HG03135 (cell line): ENCODE measurements at regions not wholly inside any gene's neighbourhood (a gene's known extent, or its start where the extent isn't known, plus 50 kb on each side); places are given as distances from the start of the nearest gene placed in this dataset.
"Not testable (repeated sequence)": the region's sequence is repeated elsewhere in the genome, so short reads cannot be mapped to it uniquely, and the experiment has no call there.

Experiments used
- ATAC-seq: cut with Tn5 transposase; IDR thresholded peaks from one replicate; pipeline ENCODE4 v1.9.1; 2021; ENCODE audit warnings: mild to moderate bottlenecking, moderate library complexity; ENCODE audit not compliant: unreplicated experiment

DNA sequence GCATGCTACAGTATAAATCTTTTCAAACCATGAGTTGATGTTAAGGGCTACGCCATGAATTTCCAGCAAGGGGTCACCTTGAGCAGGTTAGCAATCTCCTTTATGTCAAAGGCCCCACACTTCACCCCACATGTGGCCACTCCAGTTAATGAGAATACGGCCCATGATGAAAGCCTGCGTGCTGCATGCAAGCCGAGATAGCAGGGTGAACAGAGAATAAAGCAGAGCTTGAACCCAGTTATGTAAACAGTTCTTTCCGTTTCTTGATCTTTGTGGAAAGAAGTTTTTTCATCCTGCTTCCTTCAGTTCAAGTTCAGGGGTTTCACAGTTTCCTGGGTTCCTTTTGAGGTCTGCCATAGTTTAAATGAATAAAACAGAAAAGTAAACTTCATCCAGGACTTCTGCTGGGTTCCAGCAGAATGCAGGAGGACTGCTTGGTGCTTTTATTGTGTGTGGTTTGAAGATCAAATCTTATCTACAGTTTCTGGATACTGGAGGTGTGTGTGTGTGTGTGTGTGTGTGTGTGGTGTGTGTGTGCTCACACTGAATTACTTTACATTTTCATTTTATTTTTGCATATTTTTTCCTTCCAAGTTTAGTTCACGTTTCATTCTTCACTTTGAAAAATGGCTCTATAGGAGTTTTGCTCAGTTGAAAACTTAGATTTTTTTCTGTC lies 87.1 kb downstream of the HMHB1 start:
- no peak for ATAC-seq

DNA sequence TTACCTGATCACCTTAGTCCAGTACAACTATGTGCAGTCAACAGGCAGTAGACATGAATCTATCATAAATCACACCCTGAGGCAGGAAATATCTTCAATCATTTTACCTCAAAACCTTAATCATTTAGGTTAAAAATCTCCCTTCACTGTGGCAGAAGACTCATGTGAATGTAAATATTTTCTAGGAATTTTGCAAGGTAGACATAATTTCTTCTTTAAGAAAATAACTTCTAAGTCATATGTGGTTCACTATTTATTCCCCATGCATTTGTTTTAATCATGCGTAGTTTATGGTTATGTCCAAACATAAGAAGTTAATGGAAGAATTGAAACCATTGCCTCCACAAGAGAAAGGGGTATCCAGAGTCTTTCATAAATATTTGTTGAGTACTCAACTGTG lies 97.0 kb downstream of the HMHB1 start:
- no peak for ATAC-seq

DNA sequence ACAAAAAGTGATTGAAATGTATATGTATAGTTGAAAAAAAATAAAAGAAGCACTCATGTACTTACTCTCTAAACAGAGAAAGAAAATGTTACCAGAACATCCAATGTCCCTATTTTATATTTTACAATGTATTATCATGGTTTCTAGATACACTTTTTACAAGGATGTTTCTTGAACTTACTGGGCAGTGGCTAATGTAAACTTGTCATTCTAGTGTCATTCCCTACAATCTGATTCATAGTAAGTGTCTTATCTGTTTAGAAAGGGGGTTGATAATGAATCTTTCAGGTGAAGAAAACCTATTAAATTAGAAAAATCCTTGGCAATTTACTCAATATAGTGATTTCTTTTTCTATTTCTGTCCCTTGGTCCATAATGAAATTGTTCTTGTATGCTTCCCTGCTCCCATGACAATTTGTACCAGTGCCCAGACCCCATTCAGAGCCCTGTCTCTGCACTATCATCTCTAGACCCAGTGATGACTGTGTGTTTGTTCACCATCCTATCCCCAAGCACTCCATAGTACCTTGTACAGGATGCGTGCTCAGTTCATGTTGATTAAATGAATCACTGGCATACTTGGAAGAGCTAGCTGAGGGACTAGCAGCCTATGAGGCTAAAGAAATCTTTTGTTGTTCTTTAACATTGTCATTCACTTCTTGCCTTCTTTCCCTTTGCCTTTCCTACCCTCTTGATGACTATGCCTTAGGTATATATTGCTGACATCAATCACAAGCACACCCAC lies 101.2 kb downstream of the HMHB1 start:
- no peak for ATAC-seq

DNA sequence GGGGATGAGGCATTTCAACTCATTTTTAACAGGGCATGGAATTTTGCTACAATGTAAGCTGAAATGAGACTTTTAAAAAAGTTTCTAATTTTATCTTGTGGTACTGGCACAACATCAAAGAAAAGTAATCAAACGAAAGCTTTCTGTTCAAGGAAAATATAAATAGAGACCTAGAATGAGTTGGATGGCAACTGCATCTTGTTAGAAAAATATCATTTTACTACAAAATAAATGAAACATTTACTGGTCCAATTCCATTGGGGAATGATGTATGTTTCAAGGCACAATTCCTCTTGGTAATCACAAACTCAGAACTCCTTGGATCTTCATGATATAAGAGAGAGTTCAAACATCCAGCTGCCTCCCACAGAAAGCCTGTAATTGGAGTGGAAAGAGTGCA lies 102.8 kb downstream of the HMHB1 start:
- ATAC-seq = no peak

DNA sequence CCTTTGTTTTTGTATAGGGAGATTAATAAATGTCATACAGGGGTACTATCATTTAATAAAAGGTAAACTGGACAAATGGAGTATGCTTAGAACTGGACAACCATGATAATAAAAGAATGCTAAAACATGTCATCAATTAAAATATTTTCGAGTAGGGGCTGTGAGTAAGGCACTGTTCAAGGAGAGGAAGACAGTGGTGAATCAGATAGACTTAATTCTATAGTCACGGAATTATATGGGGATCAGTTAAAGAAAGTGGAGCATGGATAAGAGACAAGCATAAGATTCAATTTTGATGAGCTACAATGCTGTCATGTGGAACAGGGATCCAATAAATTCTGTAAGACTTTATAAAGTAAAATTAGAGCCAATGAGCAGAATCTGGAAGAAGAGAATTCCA lies 104.5 kb downstream of the HMHB1 start:
- ATAC-seq = no peak

DNA sequence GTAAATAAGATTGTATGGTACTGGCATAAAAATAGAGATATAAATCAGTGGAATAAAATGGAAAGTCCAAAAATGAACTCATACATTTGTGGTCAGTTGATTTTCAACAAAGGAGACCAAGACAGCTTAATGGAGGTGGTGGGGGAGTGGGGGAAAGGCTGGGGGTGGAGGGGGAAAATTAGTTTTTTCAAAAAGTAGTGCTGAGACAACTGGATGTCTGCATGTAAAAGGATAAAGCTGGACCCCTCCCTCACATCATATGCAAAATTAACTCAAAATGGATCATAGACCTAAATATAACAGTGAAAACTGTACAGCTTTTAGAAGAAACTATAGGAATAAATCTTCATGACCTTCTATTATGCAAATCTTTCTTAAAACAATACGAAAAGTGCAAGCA lies 107.0 kb downstream of the HMHB1 start:
- no peak for ATAC-seq

DNA sequence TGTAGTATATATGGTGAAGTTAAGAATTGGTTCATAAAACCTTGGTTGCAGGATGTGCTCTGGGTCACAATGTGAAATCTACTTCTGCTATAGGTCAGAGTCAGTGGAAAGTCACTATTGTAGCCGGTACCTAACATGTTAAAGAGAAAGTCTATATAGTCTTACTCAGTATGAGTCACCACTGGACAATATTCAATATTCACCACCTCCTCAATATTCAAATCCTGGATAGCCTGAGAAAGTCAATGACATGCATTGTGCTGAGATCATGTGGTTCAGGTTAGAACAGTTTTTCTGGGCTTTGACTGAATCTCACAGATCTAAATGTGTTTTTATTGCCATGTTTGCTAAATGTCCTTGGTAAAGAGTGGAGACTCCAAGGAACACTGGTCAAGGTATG lies 108.8 kb downstream of the HMHB1 start:
- ATAC-seq = no peak

DNA sequence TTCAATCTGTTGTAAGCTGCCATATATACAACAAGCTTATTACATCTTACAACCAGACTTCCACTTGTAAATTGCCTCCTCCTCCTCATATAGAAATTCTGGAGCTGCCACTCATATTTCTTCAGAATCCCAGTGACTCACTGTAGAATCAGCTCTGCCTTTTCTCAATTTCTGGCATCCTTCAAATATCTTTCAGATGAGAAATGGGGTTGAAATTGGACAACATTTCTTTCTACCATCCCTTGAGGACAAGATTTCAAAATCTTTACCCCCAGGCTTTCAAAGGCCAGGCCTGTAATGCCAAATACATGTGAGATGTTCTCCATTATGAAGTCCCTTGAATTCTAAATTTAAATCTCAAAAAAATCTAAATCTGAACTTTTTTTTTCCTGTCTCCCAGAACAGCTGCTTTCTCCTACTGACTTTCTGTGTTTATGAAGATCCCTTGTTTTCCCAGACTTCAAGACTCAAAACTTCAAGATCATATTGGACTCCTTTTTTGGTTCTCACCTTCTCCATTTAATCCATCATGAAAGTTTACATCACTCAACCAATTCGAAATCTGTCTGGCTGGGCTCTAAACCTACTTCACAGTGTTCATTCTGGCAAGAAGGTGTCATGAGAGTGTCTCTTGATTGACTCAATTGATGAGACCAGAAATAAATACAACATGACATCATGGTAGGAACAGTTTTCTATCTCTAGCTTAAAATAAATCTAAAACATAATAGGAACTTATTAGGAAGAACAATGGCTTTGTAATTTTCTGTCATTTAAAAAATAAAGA lies 109.8 kb downstream of the HMHB1 start:
- no peak for ATAC-seq

DNA sequence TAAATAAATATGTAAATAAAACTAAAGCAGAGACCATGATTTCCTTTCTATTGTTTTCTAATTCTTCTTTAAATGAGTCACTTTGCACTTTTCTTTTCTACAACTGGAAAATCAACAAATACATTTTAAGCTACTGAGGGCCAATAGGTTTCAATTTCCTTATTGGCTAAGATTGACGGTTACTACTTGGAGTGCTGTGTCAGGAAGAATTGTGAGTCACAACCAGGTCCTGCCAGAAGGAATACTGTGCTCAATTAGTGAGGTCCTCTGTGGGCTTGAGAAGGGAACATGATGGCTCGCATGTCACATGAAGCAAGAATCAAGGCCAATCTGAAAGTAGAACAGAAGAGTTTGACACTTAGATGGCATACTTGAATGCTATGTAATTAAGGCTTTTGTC lies 110.8 kb downstream of the HMHB1 start:
- ATAC-seq = no peak

DNA sequence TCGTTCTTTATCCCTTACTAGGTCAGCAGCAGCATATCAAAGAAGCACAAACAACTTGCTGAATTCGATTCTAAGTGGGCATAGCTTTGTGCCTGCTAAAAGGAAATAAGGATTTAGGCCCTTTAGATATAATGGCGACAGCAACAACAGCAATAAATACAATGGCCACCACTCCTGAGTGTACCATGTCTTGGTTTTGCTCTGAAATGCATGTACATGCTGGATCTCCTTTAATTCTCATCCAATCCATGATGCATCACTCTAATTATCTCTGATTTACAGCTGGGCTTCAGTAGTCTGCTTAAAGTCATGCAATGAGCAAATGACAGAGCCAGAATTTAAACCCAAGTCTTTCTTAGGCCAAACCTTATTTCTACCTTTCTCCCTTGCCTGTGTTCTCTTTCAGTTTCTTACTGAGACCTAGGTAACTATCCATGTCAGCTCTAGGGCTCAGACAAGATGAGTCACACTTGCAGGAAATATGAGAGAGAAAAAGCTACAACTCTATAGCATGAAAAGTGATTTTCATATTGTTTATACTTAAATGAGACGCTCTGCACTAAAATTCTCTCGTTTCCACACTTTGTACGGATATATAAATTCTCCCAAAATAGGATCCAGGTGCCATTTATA lies 111.8 kb downstream of the HMHB1 start:
- no peak for ATAC-seq

DNA sequence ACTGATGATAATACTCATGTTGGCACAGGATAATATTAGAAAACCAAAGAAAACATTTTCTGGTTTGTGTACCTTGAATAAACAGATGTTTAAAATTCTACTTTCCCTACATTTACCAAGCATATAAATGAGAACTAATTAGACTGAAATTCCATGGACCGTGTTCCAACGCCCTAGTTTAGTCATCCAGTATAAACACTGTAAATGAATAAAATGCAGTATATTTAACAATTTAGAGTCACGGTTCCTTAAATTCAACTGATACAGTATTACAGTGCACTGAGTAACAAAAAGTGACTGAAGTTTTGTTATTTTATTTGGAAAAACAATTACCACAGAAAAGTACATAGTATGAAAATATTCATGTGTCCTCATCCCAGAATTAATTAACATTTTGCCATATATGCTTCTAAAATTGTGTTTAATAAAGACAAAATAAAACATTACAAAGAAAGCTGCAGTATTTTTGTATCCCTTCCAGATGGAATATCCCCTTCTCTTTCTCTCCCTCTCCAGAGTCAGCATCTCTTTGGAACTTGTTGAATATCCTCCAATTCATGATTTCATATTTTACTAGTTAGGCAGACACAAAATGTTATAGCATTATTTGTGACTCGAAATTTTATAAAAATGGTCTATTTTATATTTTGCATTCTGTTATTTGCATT lies 112.5 kb downstream of the HMHB1 start:
- ATAC-seq = no peak

DNA sequence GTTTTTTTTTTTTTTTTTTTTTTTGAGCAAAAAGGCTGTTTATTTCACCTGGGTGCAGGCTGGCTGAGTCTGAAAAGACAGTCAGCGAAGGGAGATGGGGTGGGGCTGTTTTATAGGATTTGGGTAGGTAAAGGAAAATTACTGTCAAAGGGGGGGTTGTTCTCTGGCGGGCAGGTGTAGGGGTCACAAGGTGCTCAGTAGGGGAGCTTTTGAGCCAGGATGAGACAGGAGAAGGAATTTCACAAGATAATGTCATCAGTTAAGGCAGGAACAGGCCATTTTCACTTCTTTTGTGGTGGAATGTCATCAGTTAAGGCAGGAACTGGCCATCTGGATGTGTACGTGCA lies 113.0 kb downstream of the HMHB1 start:
- ATAC-seq = not testable (repeated sequence)

DNA sequence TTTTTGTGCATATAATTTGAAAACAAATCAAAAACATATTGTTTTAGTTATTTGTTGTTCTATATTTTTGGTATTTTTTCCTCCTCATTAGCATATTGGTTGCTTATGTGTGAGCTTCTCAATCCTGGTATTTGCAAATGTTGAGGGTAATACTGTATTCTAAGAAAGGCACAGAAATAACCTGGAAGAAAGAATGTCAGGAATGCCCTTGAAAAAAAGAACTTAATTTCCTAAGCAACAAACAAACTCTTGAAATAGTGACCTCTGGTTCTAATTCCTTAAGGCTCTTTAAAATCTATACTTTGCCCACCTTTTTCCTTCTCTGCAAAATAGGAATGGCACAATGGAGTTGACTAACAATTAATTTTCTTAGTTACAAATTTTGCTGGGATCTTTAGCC lies 117.5 kb downstream of the HMHB1 start:
- no peak for ATAC-seq

DNA sequence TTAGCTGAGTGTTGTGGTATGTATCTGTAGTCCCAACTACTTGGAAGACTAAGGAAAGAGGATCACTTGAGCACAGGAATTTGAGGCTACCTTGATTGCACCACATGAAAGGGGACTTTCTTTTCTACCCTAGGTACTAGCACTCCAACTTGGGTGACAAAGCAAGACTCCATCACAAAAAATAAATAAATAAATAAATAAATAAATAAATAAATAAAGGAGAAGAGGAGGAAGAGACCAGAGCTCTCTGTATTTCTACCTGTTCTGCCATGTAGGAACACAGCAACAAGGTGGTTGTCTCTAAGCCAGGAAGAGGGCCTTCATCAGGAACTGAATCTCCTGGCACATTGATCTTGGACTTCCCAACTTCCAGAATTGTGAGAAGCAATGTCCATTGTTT lies 118.6 kb downstream of the HMHB1 start:
- ATAC-seq = no peak

DNA sequence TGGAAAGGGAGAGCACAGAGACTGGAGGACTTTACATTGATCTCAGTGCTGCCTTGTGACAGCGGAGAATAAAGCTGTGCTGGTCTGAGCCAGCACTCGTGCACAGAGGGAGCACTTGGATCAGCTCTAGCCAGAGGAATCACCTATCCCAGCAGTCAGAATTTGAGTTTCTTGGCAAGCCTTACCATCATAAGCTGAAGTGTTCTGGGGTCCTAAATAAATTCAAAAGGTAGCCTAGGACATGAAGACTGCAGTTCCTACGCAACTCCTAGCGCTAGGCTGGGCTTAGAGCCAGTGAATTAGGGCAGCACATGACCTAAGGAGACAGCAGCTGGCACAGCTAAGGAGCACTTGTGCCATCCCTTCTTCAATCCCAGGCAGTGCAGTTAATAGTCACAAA lies 119.5 kb downstream of the HMHB1 start:
- no peak for ATAC-seq

DNA sequence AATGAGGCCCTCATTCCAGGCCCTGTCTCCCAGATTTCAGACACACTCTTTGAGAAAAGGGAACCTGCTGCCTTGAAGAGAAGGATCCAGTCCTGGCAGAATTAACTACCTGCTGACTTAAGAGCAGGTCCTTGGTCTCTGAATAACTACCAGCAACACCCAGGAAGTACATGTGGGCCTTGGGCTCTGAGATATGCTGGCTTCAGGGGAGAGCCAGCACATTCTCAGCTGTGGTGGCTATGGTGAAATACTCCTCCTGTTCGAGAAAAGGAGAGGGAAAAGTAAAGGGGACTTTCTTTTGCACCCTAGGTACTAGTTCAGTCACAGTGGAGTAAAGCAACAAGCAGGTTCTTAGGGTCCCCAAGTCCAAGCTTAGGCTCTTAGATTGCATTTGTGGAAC lies 120.0 kb downstream of the HMHB1 start:
- no peak for ATAC-seq

DNA sequence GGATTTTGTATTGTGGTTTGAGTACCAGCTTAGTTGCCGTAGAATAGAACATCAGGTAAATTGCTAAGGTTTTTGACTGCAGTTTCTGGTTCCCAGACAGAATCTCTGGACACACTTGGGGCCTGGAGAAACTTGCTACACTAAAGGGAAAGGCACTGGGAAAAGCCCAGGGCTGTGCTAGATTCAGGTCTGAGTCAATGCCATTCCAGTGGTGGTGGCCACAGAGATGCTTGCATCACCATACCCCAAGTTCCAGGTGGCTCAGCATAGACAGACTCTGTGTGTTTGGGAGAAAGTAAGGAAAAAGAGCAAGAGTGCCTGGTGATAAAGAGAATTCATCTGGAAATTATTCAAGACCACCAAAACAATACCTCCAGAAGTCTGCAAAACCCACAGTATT lies 120.6 kb downstream of the HMHB1 start:
- ATAC-seq = no peak

DNA sequence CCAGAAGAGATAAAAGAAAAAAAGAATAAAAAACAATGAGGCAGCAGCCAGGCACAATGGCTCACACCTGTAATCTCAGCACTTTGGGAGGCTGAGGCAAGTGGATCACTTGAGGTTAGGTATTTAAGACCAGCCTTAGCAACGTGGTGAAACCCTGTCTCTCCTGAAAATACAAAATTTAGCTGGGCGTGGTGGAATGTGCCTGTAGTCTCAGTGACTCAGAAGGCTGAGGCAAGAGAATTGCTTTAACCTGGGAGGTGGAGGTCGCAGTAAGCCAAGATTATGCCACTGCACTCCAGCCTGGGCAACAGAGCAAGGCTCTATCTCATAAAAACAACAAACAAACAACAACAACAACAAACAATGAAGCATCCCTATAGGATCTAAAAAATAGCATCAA lies 121.5 kb downstream of the HMHB1 start:
- no peak for ATAC-seq

DNA sequence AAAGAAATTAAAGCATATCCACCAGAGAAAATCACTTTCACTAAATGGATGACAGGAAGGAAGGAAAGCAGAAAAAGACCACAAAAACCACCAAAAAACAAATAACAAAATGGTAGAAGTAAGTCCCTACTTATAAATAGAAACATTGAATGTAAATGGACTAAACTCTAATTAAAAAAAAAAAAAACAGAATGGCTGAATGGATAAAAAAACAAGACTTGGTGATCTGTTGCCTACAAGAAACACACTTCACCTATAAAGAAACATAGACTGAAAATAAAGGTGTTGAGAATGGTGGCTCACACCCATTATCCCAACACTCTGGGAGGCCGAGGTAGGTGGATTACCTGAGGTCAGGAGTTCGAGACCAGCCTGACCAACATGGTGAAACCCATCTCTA lies 122.9 kb downstream of the HMHB1 start:
- no peak for ATAC-seq

DNA sequence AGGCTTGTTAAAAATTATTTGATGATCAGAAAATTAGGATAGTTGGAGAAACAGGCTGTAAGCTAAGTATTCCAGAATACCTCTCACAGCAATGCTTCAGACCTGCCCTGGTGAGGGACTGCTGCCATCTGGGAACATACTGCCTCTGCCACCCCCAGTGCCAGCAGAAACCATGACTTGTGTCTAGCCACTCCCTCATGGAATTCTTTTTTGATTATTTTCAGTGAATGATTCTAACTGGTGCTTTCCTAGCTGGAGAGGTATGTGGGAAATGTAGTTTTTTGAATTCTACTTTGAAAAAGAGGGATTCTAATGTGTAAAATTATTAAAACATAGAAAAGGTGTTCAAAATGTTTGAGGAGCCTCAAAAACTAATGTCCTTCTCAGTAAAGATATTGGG lies 126.3 kb downstream of the HMHB1 start:
- no peak for ATAC-seq

DNA sequence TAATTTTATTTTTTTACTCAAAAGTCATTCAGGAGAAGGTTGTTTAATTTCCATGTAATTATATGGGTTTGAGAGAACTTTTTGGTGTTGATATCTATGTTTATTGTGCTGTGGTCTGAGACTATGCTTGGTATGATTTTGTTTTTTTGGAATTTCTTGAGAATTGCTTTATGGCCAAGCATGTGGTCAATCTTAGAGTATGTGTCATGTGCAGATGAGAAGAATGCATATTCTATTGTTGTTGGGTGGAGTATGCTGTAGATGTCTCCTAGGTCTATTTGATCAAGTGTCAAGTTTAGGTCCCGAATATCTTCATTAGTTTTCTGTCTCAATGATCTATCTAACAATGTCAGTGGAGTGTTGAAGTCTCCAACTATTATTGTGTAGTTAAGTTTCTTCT lies 134.9 kb downstream of the HMHB1 start:
- no peak for ATAC-seq
